ENCODE measurements at regions not wholly inside any gene's neighbourhood (a gene's known extent, or its start where the extent isn't known, plus 50 kb on each side); places are given as distances from the start of the nearest gene placed in this dataset.

- DNase-seq (no peak), ATAC-seq (no peak)
- Mint-ChIP-seq H3K36me3 (ENCODE audit: low read depth) (no peaks in the 10 kb centered on the region), H3K27ac (no peak overlapping the region), H3K27me3 (no peaks in the 10 kb centered on the region), H3K9me3 (ENCODE audit: low read depth) (no peaks in the 10 kb centered on the region), H3K4me3 (no peak overlapping the region), H3K4me1 (peaks cover 16% of the 10 kb centered on the region)
- CTCF ChIA-PET: no interaction called here
- POLR2A ChIA-PET: no interaction called here
- intact Hi-C loops (cut with DNase I, micrococcal nuclease): no loop called here
These were observed 392.3 kb upstream of the CITED2 start for GRCh38 chr6:139766796-139767195.

GRCh38 chr6:139765825-139766285 lies 391.4 kb upstream of the CITED2 start:
- no peaks in the 10 kb centered on the region for H3K27me3 Mint-ChIP-seq
- DNase-seq: no peak
- H3K4me1 Mint-ChIP-seq: peaks cover 16% of the 10 kb centered on the region
- H3K9me3 Mint-ChIP-seq (ENCODE audit: low read depth): no peaks in the 10 kb centered on the region
- no peak overlapping the region for H3K4me3 Mint-ChIP-seq
- ChIA-PET CTCF (interaction anchor here (2.3 kb wide), 1 partner anchor 12 kb away, joined by 8 read pairs; no protein-coding TSS in a partner anchor), POLR2A (no interaction called here)
- ATAC-seq: no peak
- H3K36me3 Mint-ChIP-seq (ENCODE audit: low read depth): no peaks in the 10 kb centered on the region
- intact Hi-C loops (cut with DNase I, micrococcal nuclease): no loop called here
- H3K27ac Mint-ChIP-seq: no peak overlapping the region

GRCh38 chr6:139764498-139764986 lies 390.1 kb upstream of the CITED2 start:
- Mint-ChIP-seq H3K4me1 (peaks cover 16% of the 10 kb centered on the region), H3K9me3 (ENCODE audit: low read depth) (no peaks in the 10 kb centered on the region), H3K36me3 (ENCODE audit: low read depth) (no peaks in the 10 kb centered on the region), H3K27ac (peak overlapping the region; percentile 32), H3K27me3 (no peaks in the 10 kb centered on the region), H3K4me3 (no peak overlapping the region)
- intact Hi-C loops (cut with DNase I, micrococcal nuclease): no loop called here
- peak; percentile 68 for ATAC-seq
- no peak for DNase-seq
- CTCF ChIA-PET: interaction anchor here (2.3 kb wide), 1 partner anchor 11 kb away, joined by 8 read pairs; no protein-coding TSS in a partner anchor
- POLR2A ChIA-PET: interaction anchor here (0.5 to 0.7 kb wide), 2 partner anchors 10 to 385 kb away, joined by 3 read pairs; no protein-coding TSS in a partner anchor

- POLR2A ChIA-PET: no interaction called here
- Mint-ChIP-seq H3K27me3 (no peaks in the 10 kb centered on the region), H3K4me3 (no peak overlapping the region), H3K27ac (peak overlapping the region; percentile 32), H3K36me3 (ENCODE audit: low read depth) (no peaks in the 10 kb centered on the region), H3K4me1 (peaks cover 16% of the 10 kb centered on the region), H3K9me3 (ENCODE audit: low read depth) (no peaks in the 10 kb centered on the region)
- intact Hi-C loops (cut with DNase I, micrococcal nuclease): no loop called here
- CTCF ChIA-PET: interaction anchor here (0.6 to 2.3 kb wide), 2 partner anchors 10 to 119 kb away, joined by 4 to 8 read pairs; no protein-coding TSS in a partner anchor
- DNase-seq (no peak), ATAC-seq (no peak)
These were observed 389.2 kb upstream of the CITED2 start for GRCh38 chr6:139763468-139764210.

GRCh38 chr6:139762587-139763031 lies 388.2 kb upstream of the CITED2 start:
- intact Hi-C loops (cut with DNase I, micrococcal nuclease): no loop called here
- ChIA-PET POLR2A (no interaction called here), CTCF (no interaction called here)
- H3K27me3 Mint-ChIP-seq: peaks cover 2% of the 10 kb centered on the region
- no peak overlapping the region for H3K4me3 Mint-ChIP-seq
- no peaks in the 10 kb centered on the region for H3K9me3 Mint-ChIP-seq (ENCODE audit: low read depth)
- ATAC-seq: no peak
- no peak overlapping the region for H3K27ac Mint-ChIP-seq
- peaks cover 16% of the 10 kb centered on the region for H3K4me1 Mint-ChIP-seq
- no peaks in the 10 kb centered on the region for H3K36me3 Mint-ChIP-seq (ENCODE audit: low read depth)
- no peak for DNase-seq

- intact Hi-C loops (cut with DNase I, micrococcal nuclease): no loop called here
- Mint-ChIP-seq H3K4me3 (no peak overlapping the region), H3K36me3 (ENCODE audit: low read depth) (no peaks in the 10 kb centered on the region), H3K27me3 (peaks cover 2% of the 10 kb centered on the region), H3K27ac (no peak overlapping the region), H3K9me3 (ENCODE audit: low read depth) (no peaks in the 10 kb centered on the region), H3K4me1 (peaks cover 14% of the 10 kb centered on the region)
- ATAC-seq (no peak), DNase-seq (no peak)
- ChIA-PET POLR2A (no interaction called here), CTCF (interaction anchor here (0.6 to 1.2 kb wide), 2 partner anchors 79 to 390 kb away, joined by 3 to 5 read pairs; no protein-coding TSS in a partner anchor)
These were observed 385.7 kb upstream of the CITED2 start for GRCh38 chr6:139760128-139760527.

GRCh38 chr6:139759086-139759485 lies 384.6 kb upstream of the CITED2 start:
- peaks cover 2% of the 10 kb centered on the region for H3K27me3 Mint-ChIP-seq
- no peak overlapping the region for H3K27ac Mint-ChIP-seq
- CTCF ChIA-PET: no interaction called here
- no peak overlapping the region for H3K4me3 Mint-ChIP-seq
- peaks cover 4% of the 10 kb centered on the region for H3K4me1 Mint-ChIP-seq
- DNase-seq (no peak), ATAC-seq (no peak)
- no peaks in the 10 kb centered on the region for H3K36me3 Mint-ChIP-seq (ENCODE audit: low read depth)
- intact Hi-C loops (cut with DNase I, micrococcal nuclease): no loop called here
- POLR2A ChIA-PET: no interaction called here
- no peaks in the 10 kb centered on the region for H3K9me3 Mint-ChIP-seq (ENCODE audit: low read depth)

GRCh38 chr6:139758209-139758611 lies 383.8 kb upstream of the CITED2 start:
- Mint-ChIP-seq H3K9me3 (ENCODE audit: low read depth) (no peaks in the 10 kb centered on the region), H3K27ac (no peak overlapping the region), H3K36me3 (ENCODE audit: low read depth) (no peaks in the 10 kb centered on the region), H3K4me1 (no peaks in the 10 kb centered on the region), H3K27me3 (peaks cover 2% of the 10 kb centered on the region), H3K4me3 (no peak overlapping the region)
- ChIA-PET CTCF (no interaction called here), POLR2A (no interaction called here)
- ATAC-seq: no peak
- intact Hi-C loops (cut with DNase I, micrococcal nuclease): no loop called here
- no peak for DNase-seq

GRCh38 chr6:139757784-139758183 lies 383.3 kb upstream of the CITED2 start:
- ATAC-seq: no peak
- no peaks in the 10 kb centered on the region for H3K4me1 Mint-ChIP-seq
- POLR2A ChIA-PET: no interaction called here
- intact Hi-C loops (cut with DNase I, micrococcal nuclease): no loop called here
- H3K36me3 Mint-ChIP-seq (ENCODE audit: low read depth): no peaks in the 10 kb centered on the region
- DNase-seq: no peak
- H3K27ac Mint-ChIP-seq: no peak overlapping the region
- no peak overlapping the region for H3K4me3 Mint-ChIP-seq
- H3K9me3 Mint-ChIP-seq (ENCODE audit: low read depth): no peaks in the 10 kb centered on the region
- CTCF ChIA-PET: no interaction called here
- H3K27me3 Mint-ChIP-seq: peaks cover 2% of the 10 kb centered on the region

- no peaks in the 10 kb centered on the region for H3K36me3 Mint-ChIP-seq (ENCODE audit: low read depth)
- no peaks in the 10 kb centered on the region for H3K4me1 Mint-ChIP-seq
- intact Hi-C loops (cut with DNase I, micrococcal nuclease): no loop called here
- H3K4me3 Mint-ChIP-seq: no peak overlapping the region
- ChIA-PET CTCF (interaction anchor here (0.6 to 1.2 kb wide), 2 partner anchors 159 to 1433 kb away, joined by 3 read pairs; no protein-coding TSS in a partner anchor), POLR2A (no interaction called here)
- no peak overlapping the region for H3K27ac Mint-ChIP-seq
- peaks cover 2% of the 10 kb centered on the region for H3K27me3 Mint-ChIP-seq
- no peaks in the 10 kb centered on the region for H3K9me3 Mint-ChIP-seq (ENCODE audit: low read depth)
- ATAC-seq (no peak), DNase-seq (no peak)
These were observed 381.9 kb upstream of the CITED2 start for GRCh38 chr6:139756381-139756780.

- intact Hi-C loops (cut with DNase I, micrococcal nuclease): no loop called here
- CTCF ChIA-PET: interaction anchor here (1.2 to 2.7 kb wide), 2 partner anchors 10 to 158 kb away, joined by 3 to 8 read pairs; no protein-coding TSS in a partner anchor
- no peaks in the 10 kb centered on the region for H3K36me3 Mint-ChIP-seq (ENCODE audit: low read depth)
These were observed 380.7 kb upstream of the CITED2 start for GRCh38 chr6:139754898-139755775.

More at GRCh38 chr6:139754898-139755775, 380.7 kb upstream of the CITED2 start:
- DNase-seq: no peak
- no peak overlapping the region for H3K27ac Mint-ChIP-seq
- H3K9me3 Mint-ChIP-seq (ENCODE audit: low read depth): no peaks in the 10 kb centered on the region
- POLR2A ChIA-PET: interaction anchor here (0.6 kb wide), 1 partner anchor 26 kb away, joined by 3 read pairs; no protein-coding TSS in a partner anchor
- peaks cover 2% of the 10 kb centered on the region for H3K27me3 Mint-ChIP-seq
- H3K4me3 Mint-ChIP-seq: no peak overlapping the region
- no peaks in the 10 kb centered on the region for H3K4me1 Mint-ChIP-seq
- no peak for ATAC-seq
